ENCODE measurements at regions not wholly inside any gene's neighbourhood (a gene's known extent, or its start where the extent isn't known, plus 50 kb on each side); places are given as distances from the start of the nearest gene placed in this dataset.
"Not testable (repeated sequence)": the region's sequence is repeated elsewhere in the genome, so short reads cannot be mapped to it uniquely, and the experiment has no call there.

GRCh38 chr2:212894026-212894425, 257.4 kb downstream of the IKZF2 start:
- WGBS, 2 donors = 85 to 91% methylated on average over 1 of the region's 1 CpG
- TF ChIP-seq, protein P1, sequence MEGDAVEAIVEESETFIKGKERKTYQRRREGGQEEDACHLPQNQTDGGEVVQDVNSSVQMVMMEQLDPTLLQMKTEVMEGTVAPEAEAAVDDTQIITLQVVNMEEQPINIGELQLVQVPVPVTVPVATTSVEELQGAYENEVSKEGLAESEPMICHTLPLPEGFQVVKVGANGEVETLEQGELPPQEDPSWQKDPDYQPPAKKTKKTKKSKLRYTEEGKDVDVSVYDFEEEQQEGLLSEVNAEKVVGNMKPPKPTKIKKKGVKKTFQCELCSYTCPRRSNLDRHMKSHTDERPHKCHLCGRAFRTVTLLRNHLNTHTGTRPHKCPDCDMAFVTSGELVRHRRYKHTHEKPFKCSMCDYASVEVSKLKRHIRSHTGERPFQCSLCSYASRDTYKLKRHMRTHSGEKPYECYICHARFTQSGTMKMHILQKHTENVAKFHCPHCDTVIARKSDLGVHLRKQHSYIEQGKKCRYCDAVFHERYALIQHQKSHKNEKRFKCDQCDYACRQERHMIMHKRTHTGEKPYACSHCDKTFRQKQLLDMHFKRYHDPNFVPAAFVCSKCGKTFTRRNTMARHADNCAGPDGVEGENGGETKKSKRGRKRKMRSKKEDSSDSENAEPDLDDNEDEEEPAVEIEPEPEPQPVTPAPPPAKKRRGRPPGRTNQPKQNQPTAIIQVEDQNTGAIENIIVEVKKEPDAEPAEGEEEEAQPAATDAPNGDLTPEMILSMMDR (IDR thresholded peaks at IDR 0.05) = no peak
- TF ChIP-seq EP300 (IDR thresholded peaks at IDR 0.05) (no peak), POLR2AphosphoS5 (IDR thresholded peaks at IDR 0.05) (no peak), POLR2A (IDR thresholded peaks at IDR 0.05) (no peak)
- H3K4me1 ChIP-seq = no peaks in the 10 kb centered on the region
- DNase-seq = no peak
- H3K27ac ChIP-seq = no peak overlapping the region
- intact Hi-C loops (cut with DNase I) = no loop called here
- H3K9me3 ChIP-seq = no peaks in the 10 kb centered on the region
- H3K27me3 ChIP-seq = no peaks in the 10 kb centered on the region
- no peaks in the 10 kb centered on the region for H3K36me3 ChIP-seq
- H3K4me3 ChIP-seq = no peak overlapping the region

DNA sequence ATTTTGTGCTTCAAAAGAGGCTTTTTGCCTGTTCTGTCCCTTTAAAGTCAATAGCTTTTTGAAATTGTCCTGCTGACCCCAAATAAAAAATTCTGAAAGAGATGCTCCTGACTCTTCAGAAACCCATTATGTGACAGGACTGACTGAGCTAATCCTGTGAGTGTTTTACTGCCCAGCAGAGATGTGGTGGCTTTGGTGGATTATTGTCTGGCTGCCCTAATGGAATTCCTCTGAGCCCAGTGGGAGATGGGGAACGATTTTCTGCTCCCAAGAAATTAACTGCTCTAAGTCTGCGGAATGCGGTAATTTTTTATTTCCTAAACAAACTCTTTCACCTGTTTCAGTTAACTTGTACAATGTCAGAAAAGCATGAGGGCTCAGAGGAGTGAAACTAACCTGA, 258.2 kb downstream of the IKZF2 start:
- intact Hi-C loops (cut with DNase I) = no loop called here
- Histone ChIP-seq H3K4me3 (no peak overlapping the region), H3K36me3 (no peaks in the 10 kb centered on the region), H3K9me3 (no peaks in the 10 kb centered on the region), H3K27me3 (no peaks in the 10 kb centered on the region), H3K4me1 (no peaks in the 10 kb centered on the region), H3K27ac (no peak overlapping the region)
- no peak for DNase-seq
- TF ChIP-seq, protein P1 (IDR thresholded peaks at IDR 0.05) = no peak
- no peak for TF ChIP-seq EP300 (IDR thresholded peaks at IDR 0.05)
- no peak for TF ChIP-seq POLR2A (IDR thresholded peaks at IDR 0.05)
- TF ChIP-seq POLR2AphosphoS5 (IDR thresholded peaks at IDR 0.05) = no peak
- 73 to 80% methylated on average over 3 of the region's 3 CpGs for WGBS, 2 donors

DNA sequence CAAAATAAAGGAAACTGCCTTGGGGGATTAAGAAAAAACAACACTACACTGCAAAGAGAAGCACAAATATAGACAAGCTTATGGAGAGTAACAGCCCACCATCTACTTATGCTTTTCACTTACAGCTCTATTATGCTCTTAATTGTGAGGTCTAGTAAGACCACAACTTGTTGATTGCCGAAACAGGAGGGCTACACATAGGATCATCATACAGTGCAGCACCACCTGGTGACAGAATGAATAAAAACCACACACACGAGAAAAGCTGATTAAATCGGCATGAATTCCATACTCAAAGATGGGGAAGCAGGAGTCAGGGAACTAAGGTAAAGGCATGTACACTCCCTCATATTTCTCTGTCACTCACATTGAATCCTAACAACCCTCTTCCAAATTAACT, 259.2 kb downstream of the IKZF2 start:
- 56 to 69% methylated on average over 3 of the region's 3 CpGs for WGBS, 2 donors
- Histone ChIP-seq H3K4me3 (no peak overlapping the region), H3K36me3 (no peaks in the 10 kb centered on the region), H3K27ac (no peak overlapping the region), H3K9me3 (no peaks in the 10 kb centered on the region), H3K4me1 (no peaks in the 10 kb centered on the region), H3K27me3 (no peaks in the 10 kb centered on the region)
- intact Hi-C loops (cut with DNase I) = no loop called here
- TF ChIP-seq, protein P1 (IDR thresholded peaks at IDR 0.05) = no peak
- TF ChIP-seq POLR2AphosphoS5 (IDR thresholded peaks at IDR 0.05) = no peak
- TF ChIP-seq EP300 (IDR thresholded peaks at IDR 0.05) = no peak
- no peak for TF ChIP-seq POLR2A (IDR thresholded peaks at IDR 0.05)
- no peak for DNase-seq

DNA sequence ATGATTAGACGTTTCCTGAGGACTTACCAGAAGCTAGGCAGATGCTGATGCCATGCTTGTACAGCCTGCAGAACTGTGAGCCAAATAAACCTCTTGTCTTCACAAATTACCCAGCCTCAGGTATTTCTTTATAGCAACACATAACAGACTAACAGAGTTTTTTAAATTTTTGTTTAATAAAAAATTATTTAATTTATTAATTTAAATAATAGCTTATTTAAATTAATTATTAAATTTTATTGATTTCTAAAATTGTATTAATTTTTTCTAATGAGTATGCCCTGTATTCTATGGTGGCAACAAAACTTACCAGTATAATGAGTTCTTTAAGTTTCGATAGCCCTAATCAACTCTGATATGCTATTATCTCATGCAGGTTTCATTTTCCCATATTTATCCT, 259.8 kb downstream of the IKZF2 start:
- DNase-seq = no peak
- TF ChIP-seq POLR2A (IDR thresholded peaks at IDR 0.05) = no peak
- no peak for TF ChIP-seq POLR2AphosphoS5 (IDR thresholded peaks at IDR 0.05)
- TF ChIP-seq, protein P1 (IDR thresholded peaks at IDR 0.05) = no peak
- no peak for TF ChIP-seq EP300 (IDR thresholded peaks at IDR 0.05)
- intact Hi-C loops (cut with DNase I) = no loop called here
- WGBS, 2 donors = 82 to 84% methylated on average over 2 of the region's 2 CpGs
- Histone ChIP-seq H3K36me3 (no peaks in the 10 kb centered on the region), H3K9me3 (no peaks in the 10 kb centered on the region), H3K4me1 (no peaks in the 10 kb centered on the region), H3K4me3 (no peak overlapping the region), H3K27ac (no peak overlapping the region), H3K27me3 (no peaks in the 10 kb centered on the region)

DNA sequence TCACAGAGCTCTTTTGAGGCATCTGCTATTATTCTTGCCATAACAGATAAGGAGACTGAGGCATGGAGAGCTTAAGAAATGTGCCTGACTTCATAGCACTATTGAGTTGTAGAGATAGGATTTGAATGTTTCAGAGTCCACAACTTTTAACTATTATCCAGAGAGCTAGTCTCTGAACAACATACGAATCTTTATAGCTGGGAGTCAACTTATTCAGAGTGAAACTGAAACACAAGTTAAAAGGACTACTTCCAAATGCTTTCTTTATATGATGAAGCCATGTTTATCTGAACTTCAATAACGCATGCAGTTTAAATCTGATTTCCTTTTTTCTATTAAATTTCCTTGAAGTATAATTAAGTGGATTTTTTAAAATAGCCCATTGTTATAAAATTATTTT, 268.8 kb downstream of the IKZF2 start:
- no peak overlapping the region for H3K4me3 ChIP-seq
- H3K9me3 ChIP-seq = no peaks in the 10 kb centered on the region
- intact Hi-C loops (cut with DNase I) = no loop called here
- no peaks in the 10 kb centered on the region for H3K4me1 ChIP-seq
- no peak overlapping the region for H3K27ac ChIP-seq
- 17 to 47% methylated on average over 2 of the region's 2 CpGs for WGBS, 2 donors
- TF ChIP-seq, protein P1 (IDR thresholded peaks at IDR 0.05) = no peak
- TF ChIP-seq POLR2A (IDR thresholded peaks at IDR 0.05) (no peak), POLR2AphosphoS5 (IDR thresholded peaks at IDR 0.05) (no peak), EP300 (IDR thresholded peaks at IDR 0.05) (no peak)
- H3K36me3 ChIP-seq = no peaks in the 10 kb centered on the region
- H3K27me3 ChIP-seq = no peaks in the 10 kb centered on the region
- no peak for DNase-seq

- DNase-seq; H3K36me3 ChIP-seq; H3K9me3 ChIP-seq; intact Hi-C loops (cut with DNase I); H3K27me3 ChIP-seq; H3K27ac ChIP-seq; H3K4me3 ChIP-seq; H3K4me1 ChIP-seq: not testable (repeated sequence)
- WGBS, 2 donors = 77 to 94% methylated on average over 6 of the region's 6 CpGs
Observed at GRCh38 chr2:212876556-212876955, 274.9 kb downstream of the IKZF2 start.

- 76 to 82% methylated on average over 5 of the region's 5 CpGs for WGBS, 2 donors
- H3K9me3 ChIP-seq; H3K4me3 ChIP-seq; H3K36me3 ChIP-seq; DNase-seq; intact Hi-C loops (cut with DNase I); H3K27me3 ChIP-seq; H3K27ac ChIP-seq; H3K4me1 ChIP-seq: not testable (repeated sequence)
Observed at GRCh38 chr2:212875950-212876349, 275.5 kb downstream of the IKZF2 start.
